ENCODE measurements at regions not wholly inside any gene's neighbourhood (a gene's known extent, or its start where the extent isn't known, plus 50 kb on each side); places are given as distances from the start of the nearest gene placed in this dataset.

GRCh38 chr4:186844059-186844681 is 120.5 kb upstream of the FAT1 start:
- Histone ChIP-seq H2BK120ac (ENCODE audit: low read depth, low read length) (peak overlapping the region; percentile 97), H3K4me2 (ENCODE audit: low read depth, low read length) (peak overlapping the region; percentile 98), H2AK9ac (replicated peaks; ENCODE audit: low read depth, low read length, poor library complexity) (peak overlapping the region; percentile 10), H2AK5ac (ENCODE audit: low read depth, low read length) (peak overlapping the region; percentile 89), H3K9ac (ENCODE audit: low read depth, low read length) (peak overlapping the region; percentile 98), H2BK15ac (ENCODE audit: low read depth, low read length) (peak overlapping the region; percentile 87), H3K18ac (ENCODE audit: low read depth, low read length) (peak overlapping the region; percentile 98), H4K8ac (ENCODE audit: low read depth in 2 of 2, low read length in 2 of 2) (peak overlapping the region; percentile 93 to 95), H2AFZ (replicated peaks; ENCODE audit: low read length, poor library complexity) (peak overlapping the region; percentile 82), H3K4me3 (ENCODE audit: insufficient read depth, low read depth, low read length) (peak overlapping the region; percentile 36), H3K9me1 (ENCODE audit: insufficient read depth, low read length) (peaks cover 22% of the 10 kb centered on the region), H3K4me1 (ENCODE audit: control insufficient read depth, insufficient read depth, low read length) (peaks cover 25% of the 10 kb centered on the region), H3K27ac (ENCODE audit: insufficient read depth, low read length) (peak overlapping the region; percentile 100), H3K56ac (ENCODE audit: extremely low read depth, insufficient read depth, low read length) (peak overlapping the region; percentile 100), H3K79me1 (ENCODE audit: low read depth in 1 of 2, low read length in 2 of 2) (peaks cover 7 to 23% of the 10 kb centered on the region in 2 experiments; a peak in 3 of 4 replicates), H3K9me3 (ENCODE audit: control insufficient read depth, insufficient read depth, low read length) (no peaks in the 10 kb centered on the region), H2BK20ac (ENCODE audit: low read depth, low read length) (peak overlapping the region; percentile 94), H2BK5ac (ENCODE audit: low read depth, low read length, poor library complexity, severe bottlenecking) (peak overlapping the region; percentile 90), H4K5ac (ENCODE audit: low read depth, low read length) (peak overlapping the region; percentile 99), H4K20me1 (ENCODE audit: insufficient read depth, low read length) (no peaks in the 10 kb centered on the region), H3K36me3 (ENCODE audit: control insufficient read depth, insufficient read depth, low read length) (no peaks in the 10 kb centered on the region), H3K27me3 (ENCODE audit: control insufficient read depth, insufficient read depth, low read length) (no peaks in the 10 kb centered on the region), H3K14ac (replicated peaks; ENCODE audit: low read depth, low read length) (peak overlapping the region; percentile 86), H3K4ac (ENCODE audit: low read depth, low read length) (peak overlapping the region; percentile 88), H4K91ac (ENCODE audit: insufficient read depth, low read depth, low read length) (peak overlapping the region; percentile 89), H3K23ac (ENCODE audit: low read depth, low read length) (peak overlapping the region; percentile 63)
- in situ Hi-C loops (cut with MboI; ENCODE audit: low sequenced_read_pairs) (no loop called here), intact Hi-C loops (cut with micrococcal nuclease) (loop anchor here (10.0 kb wide), 1 partner anchor 1081 kb away; no protein-coding TSS in a partner anchor), dilution Hi-C loops (cut with HindIII; ENCODE audit: low sequenced_read_pairs, unreplicated experiment) (no loop called here)
- WGBS, 2 experiments (ENCODE audit: extremely low coverage in 2 of 2, insufficient read length in 1 of 2): 20% methylated on average over 2 of the region's 8 CpGs; no CpG with 5 or more reads in 1 of the 2 experiments
- no peak; the same call in 1 of the 2 replicates for TF ChIP-seq POLR2A (IDR thresholded peaks at IDR 0.05; ENCODE audit: low read depth, low read length)
- no peak for TF ChIP-seq CTCF (conservative IDR thresholded peaks at IDR 0.05; ENCODE audit: low read depth, low read length)
- TF ChIP-seq FOS (IDR thresholded peaks at IDR 0.05; ENCODE audit: low read depth, low read length): no peak
- TF ChIP-seq ELK1 (IDR thresholded peaks at IDR 0.05; ENCODE audit: borderline replicate concordance, low read depth, low read length): no peak
- TF ChIP-seq BHLHE40 (IDR thresholded peaks at IDR 0.05; ENCODE audit: low read depth, low read length): no peak
- TF ChIP-seq USF2 (IDR thresholded peaks at IDR 0.05; ENCODE audit: low read depth, low read length): no peak
- TF ChIP-seq CEBPB (IDR thresholded peaks at IDR 0.05; ENCODE audit: low read depth, low read length): no peak
- no peak for TF ChIP-seq NFE2L2 (IDR thresholded peaks at IDR 0.05; ENCODE audit: low read depth, low read length)
- CTCF ChIA-PET: no interaction called here
- DNase-seq (peak; percentile 70), ATAC-seq (ENCODE audit: low read depth) (peak; percentile 51)
- POLR2A ChIA-PET (ENCODE audit: unreplicated experiment): interaction anchor here (0.7 kb wide), 1 partner anchor 79 kb away, joined by 3 read pairs; no protein-coding TSS in a partner anchor
- no TSS peak for BruUV-seq (replicated peaks)
